NCI-H774 (cell line): ENCODE measurements at regions not wholly inside any gene's neighbourhood (a gene's known extent, or its start where the extent isn't known, plus 50 kb on each side); places are given as distances from the start of the nearest gene placed in this dataset.

Source experiments
- DNase-seq: peaks from one replicate; lab custom pipeline; 2025; lab: John Stamatoyannopoulos, UW

DNA sequence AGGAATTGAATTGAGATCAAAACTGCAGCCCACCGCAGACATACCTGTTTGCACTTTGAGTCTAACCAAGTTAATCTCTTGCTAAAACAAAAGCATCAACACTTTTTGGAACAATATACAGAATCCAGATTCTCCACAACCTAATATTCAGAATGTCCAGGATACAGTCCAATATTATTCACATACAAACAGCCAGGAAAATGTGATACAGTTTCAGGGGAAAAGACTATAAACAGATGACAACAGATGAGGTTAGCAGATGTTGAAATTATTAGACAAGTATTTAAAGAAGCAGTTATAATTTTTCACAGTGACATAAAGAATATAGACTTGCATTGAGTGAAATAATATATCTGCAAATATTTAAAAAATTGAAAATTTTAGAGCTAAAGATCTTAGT is 678.1 kb upstream of the CXADR start:
- no peak for DNase-seq

DNA sequence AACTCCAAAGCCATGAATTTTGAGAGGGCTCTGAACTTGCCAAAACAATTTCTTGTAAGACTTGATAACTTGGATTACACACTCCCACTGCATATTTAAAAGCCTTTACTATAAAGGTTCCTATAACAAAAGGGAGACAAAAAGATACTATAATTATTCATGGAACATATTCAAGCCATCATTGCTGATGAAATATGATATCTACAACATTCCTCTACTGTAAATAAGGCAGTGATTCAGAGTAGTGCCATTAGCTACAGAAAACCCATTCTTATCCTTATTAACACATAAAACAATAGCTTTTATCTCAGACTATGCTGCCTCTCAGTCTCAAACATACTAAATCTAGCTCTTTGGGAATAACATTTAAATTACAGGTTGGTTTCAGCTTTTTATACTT is 675.5 kb upstream of the CXADR start:
- no peak for DNase-seq

DNA sequence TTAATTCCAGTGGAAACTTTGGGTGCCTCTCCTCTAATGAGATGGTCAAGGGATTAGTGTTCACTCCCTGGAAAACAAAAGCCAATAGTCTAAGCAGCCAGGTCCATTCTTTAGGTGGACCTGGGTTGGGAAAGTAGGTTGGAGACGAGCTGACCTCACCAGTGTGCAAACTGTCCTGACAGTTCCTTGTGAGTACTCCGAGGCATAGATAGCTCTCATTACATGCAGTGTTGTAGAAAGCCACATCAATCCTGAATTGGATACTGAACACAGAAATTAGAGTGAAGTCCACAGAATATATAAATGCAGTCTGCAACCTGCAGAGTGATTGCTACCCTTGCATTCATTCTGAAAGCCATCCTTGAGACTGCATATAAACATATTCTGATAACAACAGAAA is 675.1 kb upstream of the CXADR start:
- no peak for DNase-seq

DNA sequence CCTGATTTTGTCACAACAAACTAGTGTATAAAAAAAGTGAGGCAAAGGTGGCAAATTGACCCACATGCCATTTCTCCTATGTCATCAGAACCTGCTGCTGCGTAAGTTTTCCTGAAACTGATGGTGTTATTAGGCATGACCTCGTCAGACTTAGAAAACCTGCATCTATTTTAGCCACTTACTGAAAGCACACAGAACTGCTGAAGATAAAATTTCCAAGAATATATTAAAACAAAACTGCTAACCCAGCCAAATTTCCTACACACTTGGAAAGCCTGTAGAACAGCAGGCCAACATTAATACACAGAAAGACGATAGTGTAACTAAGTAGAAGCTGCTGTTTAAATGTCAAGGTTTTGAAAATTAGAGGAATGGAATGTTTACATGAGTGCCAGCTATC is 674.5 kb upstream of the CXADR start:
- no peak for DNase-seq

DNA sequence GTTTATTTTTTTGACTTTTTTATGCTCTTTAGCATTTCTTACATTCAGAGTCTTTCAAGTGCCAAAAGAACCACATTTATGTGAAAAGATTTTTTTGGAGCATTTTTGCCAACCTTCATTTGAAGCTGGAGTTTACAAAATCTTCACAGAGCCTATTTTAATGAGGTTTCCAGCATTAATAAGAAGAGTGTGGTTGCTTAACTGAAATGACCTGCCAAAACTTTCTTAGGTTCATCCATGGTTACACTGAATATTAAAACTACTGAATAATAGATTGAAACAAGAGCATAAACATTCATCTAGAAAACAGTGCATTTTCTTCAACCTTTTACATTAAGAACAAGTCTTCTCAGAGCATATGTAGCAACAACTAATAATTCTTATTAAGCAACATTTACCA is 672.3 kb upstream of the CXADR start:
- DNase-seq: no peak

DNA sequence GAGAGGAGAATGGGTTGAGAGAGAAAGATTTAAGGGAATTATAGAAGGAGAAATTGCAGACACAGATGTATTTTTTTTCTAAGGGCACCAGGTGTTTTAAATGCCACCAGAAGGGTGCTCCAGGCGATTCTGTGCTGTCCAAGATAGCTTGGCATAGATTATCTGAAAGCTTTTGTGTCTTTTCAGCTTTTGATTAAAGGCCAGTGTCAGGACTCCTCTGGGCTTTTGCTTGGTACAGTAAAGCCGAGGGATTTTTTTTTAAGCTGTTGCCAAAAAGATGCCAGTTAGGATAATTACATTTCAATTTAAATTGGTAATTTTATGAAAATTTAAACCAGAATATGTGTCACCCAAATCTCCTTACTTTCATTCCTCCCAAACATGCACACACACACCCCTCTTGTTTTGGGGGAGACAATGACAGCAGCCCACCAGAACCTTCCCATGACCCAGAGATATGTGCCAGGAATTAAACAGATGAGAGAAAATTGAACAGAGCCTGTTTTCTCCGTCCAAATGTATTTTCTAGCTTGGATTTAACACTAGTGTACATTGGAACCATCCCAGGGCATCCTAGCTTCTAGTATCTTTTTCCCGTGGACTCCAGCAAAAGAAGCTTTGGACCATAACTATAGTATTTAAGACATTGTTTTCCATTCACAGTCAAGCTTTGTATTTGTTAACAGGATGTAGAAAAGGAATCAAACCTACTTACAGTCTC is 670.7 kb upstream of the CXADR start:
- no peak for DNase-seq

DNA sequence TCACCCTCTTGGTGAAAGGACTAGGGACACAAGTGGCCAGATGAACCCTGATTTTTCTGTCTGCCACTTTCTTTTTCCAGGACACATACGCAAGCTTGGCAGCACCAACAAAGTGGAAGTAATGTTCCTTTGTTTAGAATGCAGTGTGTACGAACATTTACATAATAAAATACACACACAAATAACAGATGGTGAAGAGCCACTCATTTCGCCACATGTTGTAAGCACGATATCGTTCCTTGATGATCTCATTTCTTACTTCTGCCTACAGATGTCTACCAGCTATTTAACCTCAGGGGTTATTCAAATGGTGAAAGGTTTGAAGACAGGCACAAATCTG is 670.2 kb upstream of the CXADR start:
- peak; percentile 36 for DNase-seq

DNA sequence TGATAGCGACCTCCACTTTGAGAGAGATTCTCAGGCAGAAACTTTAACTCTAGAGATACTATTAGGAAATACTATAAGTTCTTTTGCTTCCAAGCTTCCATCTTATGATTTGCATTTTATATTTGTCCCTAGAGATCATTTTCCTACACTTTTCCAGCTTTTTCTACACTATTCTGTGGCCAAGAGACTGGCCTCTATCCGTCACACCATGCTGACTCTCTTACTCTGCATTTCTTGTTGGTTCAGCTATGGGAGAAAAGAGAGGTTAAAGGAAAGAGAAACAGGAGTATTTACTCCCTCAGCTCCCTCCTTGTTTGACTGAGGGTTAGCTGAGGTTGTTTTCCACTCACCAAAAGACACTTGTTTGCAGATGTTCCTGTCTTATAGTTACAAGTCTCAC is 665.6 kb upstream of the CXADR start:
- no peak for DNase-seq

DNA sequence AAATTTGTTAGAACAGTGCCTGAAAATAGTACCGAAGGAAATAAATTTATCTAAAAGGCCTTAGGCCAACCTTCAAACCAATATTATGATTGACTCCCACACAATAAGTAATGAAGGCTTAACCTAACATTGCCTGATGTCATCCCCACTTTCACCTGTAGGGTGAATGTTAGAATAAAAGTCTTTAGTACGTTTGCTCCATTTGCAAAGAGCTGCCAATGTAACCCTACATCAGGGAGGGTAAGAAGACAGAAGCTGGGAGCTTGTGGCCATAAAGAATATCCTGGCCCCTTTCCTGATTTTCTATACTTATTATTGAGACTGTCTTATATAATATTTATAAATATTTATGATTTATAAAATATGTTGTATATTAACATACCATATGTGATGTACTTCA is 661.8 kb upstream of the CXADR start:
- DNase-seq: no peak

DNA sequence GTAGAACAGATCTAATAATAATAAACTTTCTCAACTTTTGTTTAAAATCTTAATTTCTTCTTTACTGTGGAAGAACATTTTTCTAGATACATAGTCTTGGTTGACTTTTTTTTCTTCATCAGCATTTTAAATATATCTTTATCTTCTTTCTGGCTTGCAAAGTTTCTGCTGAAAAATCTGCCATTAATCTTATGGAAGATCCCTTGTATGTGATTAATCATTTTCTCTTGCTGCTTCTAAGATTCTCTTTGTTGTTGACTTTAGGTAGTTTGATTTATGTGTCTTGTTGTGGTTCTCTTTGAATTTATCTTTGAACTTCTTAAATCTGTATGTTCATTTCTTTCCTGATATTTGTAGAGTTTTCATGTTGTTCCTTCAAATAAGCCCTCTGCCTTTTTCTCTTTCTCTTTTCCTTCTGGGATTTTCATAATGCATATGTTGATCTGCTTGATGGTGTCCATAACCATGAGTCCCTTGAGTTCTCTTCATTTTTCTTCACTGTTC is 657.6 kb upstream of the CXADR start:
- DNase-seq: no peak

DNA sequence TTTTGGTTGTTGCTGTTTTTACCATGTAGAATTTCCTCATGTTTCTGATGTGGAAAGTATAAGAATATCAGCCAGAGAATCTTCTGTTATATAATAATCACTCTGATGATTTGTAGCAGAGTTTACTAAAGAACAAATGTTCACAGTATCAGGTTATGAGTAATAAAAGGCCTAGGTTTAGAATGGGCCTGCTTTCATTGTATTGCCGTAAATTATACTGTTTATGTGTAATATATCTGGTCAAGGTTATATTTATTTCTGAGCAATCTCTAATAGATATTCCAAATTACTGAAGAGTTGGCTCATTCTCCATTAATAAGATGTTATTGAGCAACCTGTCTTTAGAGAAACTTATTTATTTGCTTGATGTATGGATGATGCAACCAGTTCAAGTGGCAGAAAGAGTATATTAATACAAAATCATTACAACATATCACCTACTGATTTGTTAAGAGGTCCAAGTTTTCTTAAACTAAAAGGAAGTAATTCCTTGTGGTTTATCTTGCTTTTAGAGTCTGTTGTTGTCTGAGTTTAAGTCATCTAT is 649.4 kb upstream of the CXADR start:
- no peak for DNase-seq

DNA sequence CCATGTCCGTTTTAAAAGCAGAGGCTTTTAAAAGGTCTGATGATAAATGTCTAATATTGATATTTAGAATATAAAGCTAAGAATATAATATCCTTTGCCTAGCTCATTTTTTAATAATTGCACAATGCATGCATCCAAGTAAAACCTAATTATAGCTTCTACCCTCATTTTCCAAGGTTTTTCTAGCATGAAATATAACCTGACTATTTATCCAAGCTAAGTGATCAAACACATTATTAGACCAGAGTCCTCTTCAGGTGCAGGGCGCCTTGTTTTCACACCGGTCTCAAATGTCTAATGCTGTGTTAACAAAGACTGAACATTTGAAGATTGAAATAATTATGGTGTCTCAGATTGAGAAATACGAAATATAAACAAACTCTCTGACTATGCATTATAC is 648.9 kb upstream of the CXADR start:
- peak; percentile 71 for DNase-seq

DNA sequence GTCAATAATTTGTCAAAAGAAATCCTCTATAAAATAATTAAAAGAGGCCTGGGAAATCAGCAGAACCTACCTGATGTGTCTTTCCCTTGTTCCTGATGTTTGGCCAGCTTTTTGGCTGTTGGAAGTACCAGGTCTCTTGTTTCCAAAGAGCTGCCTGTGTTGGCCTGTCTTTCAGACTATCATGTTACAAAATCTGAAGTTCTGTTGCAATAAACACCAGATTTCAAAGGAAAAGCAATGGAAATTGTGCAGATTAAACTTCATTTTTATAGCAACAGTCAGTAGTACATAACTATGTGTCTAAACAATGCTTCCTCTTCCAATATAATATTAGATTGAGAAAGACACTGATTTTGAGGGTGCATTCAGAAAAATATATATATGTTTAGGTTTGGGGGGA is 647.2 kb upstream of the CXADR start:
- DNase-seq: no peak

DNA sequence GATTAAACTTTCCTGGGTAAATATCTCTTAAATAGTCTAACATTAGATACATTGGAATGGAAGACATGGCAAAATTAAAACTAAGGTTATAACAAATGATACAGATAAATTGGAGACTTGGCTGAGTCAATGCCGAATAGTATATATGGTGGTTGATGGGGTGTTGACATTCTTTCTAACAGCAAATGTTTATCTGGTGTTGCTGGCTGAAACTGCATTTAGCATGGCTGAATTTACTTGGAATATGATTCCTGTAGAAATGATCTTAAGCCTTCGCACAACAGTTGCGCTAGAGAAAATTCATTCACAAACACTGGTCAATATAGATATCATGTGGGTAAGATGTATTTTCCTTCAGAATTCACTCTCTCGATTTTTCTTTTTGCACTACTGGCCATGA is 646.0 kb upstream of the CXADR start:
- DNase-seq: no peak

DNA sequence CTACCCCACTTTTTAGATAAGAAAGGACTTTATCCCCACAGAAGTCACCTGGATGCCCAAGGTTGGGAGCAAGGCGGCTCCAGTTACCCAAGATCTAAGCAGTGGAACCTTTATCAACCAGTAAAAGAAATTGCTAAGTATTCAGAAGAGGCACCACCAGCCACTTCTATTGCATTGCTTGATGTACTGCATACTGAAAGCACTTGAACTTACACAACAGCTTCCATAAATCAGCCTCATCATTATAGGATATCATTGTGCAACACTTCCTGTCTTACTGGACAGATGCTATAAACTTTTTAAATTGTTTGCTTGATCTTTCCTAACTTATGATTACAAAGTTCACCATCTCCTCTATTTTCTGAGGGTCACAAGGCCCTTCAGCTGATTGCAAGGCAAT is 642.7 kb upstream of the CXADR start:
- no peak for DNase-seq

DNA sequence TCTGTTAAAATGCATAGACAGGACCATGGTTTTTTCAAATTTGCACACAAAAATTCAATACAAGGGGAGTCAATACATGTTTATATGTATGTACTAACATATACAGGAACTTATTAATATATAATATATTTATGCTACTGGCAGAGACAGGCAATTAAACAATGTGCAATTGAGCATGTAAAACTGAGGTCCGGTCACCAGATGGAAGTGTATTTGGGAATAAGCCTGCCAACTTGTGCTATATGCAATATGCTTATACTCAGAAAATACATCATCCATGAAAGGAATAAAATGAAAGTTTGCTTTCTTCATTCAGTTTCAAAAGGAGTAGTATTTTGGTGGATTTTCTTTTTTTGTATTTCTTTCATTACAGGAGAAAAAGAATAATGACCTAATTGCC is 640.2 kb upstream of the CXADR start:
- DNase-seq: no peak

DNA sequence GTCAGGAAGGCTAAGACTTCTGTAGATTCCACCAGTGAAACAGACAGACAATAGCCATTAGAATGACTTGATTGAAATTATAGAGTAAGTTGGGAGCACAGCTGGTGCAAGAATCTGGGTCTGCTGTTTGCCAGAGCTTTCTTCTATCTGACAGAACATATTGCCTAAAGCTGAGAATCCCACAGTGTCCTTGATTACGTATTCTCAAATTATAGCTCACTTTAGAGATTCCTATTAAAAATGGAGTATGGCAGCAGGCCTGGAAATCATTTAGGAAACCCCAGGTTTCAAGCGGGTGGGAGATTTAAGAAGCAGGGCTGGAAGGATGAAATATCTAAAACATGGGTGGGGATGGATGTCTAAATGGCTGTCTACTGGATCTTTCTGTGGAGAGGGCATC is 639.7 kb upstream of the CXADR start:
- no peak for DNase-seq

DNA sequence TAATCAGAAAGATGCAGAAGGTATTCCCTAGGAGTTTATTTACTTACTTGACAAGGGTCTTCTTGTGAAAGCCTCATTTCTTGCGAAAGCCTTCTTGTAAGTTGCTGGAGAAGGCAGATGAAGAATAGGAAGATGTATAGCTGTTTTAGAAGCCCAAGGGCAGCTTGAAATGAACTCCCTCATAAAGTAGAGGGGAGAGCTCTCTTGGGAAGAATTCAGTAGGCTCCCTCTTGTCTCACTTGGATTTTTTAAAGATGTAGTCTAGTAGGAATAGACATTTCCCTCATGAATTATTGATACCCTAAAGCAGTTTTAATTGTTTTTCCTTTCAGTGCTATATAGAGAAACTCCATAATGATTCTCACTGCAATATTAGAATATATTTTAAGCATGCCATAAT is 639.2 kb upstream of the CXADR start:
- no peak for DNase-seq

DNA sequence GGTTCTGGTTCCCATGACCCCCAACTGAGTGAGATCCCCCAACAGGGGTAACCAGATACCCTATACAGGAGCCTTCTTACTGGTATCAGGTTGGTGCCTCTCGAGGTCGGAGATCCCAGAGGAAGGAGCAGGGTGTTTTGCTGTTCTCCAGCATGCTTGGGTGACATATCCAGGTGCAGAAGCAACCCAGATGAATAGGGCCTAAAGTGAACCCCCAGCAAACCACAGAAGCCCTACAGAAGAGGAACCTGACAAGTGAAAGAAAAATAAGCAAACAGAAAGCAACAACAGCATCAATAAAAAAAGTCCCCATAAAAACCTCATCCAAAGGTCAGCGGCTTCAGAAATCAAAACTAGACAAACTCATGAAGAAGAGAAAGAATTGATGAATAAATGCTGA is 633.4 kb upstream of the CXADR start:
- DNase-seq: no peak

DNA sequence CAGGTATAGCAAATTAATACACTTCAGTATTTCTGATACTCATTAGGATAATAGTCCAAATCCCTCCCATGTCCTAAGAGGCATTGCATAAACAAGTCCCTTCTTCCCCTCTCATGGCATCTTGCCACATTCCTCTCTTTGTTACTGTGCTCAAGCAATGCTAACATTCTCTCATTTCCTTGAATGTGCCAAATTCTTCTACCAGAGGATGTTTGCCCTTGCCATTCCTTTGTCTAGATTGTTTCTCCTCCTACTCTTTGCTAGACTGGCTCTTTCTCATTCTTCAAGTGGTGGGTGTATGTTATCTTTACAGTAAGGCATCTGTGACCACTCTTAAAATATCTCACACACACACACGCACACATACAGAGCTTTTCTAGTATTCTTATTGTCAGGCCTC is 621.0 kb upstream of the CXADR start:
- no peak for DNase-seq

DNA sequence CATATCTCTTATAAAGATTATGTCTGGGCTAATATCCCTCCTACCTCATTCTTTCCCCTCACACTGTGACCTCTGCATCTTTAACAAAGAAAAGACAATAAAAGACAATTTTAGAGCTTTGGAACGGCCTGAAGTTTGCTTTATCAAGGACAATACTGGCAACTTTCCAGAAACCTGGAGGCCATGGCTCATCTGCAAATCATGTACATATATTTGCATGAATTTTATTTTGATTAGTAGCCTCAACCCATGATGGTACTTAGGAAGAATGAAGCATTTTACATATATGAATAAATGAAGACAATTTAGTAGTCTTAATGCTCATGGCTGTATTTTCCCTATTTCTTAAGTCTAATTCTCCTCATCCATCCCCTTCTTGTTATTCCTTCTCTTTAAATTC is 612.2 kb upstream of the CXADR start:
- no peak for DNase-seq

DNA sequence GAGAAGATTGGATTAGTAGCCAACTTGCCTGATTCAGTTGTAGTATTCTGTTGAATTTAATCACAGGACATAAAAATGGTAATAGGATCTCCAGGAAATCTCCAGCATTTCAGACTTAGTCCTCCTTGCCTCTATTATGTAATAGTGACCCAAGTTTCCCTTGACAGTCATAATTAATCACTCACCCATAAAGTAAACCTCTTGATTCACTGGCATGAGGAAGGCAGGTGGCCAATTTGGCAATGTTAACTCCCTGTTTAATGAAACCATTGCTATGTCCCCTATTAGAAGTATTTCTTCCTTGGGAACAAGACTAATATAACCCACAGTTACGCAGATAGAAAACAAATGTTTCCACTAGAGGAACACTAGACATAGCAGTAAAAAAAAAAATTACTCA is 604.8 kb upstream of the CXADR start:
- DNase-seq: peak; percentile 12

DNA sequence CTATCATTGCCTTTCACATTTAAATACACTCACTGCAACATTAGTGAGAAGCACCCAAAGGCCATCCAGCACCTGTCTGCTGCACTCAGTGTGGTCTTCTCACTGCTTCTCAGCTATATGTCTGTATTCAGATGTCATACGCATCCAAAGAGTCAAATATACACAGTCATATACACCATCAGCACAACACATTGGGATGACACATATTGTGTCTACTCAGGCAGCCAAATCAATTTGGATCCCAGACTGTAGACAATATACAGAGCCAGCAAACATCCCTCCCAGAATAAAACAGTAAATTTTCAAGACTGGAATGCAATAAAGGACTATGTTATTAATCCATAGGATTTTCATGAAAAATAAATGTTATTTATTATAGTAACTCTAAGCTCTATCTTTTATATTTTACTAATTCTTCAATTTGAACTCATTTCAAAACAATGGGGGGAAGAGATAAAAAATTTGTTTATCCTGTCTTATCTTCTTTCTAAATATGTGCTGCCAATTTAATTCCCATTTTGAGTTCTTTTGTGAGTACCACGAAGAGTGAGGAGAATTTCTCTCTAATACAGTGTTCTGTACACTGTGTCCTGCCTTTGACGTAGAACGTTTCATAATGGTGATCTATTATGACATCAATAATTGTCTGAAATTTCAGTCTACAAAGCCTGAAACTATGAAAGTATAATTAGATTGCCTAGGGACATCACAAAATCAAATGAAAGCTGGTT is 602.2 kb upstream of the CXADR start:
- DNase-seq: no peak

DNA sequence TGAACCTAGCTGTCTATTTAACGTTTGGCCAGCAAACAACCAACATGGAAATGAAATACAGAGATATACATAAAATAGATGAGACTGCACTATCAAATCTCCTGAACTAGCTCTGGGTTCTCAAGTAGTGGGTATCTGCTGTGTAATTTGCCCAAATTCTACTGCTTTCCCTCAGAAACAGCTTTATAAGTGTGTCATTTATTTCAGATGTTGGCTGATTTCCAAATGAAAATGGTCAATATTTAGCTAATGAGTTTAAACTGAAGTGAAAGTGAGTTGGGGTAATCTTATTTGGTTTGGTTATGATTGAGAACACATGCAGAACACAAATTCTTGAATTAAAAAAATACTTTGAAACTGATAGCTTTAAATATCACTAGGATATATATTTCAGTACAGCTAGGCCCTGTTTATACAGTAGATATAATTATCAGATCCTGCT is 601.7 kb upstream of the CXADR start:
- DNase-seq: no peak
